ENCODE measurements at regions not wholly inside any gene's neighbourhood (a gene's known extent, or its start where the extent isn't known, plus 50 kb on each side); places are given as distances from the start of the nearest gene placed in this dataset.
"Not testable (repeated sequence)": the region's sequence is repeated elsewhere in the genome, so short reads cannot be mapped to it uniquely, and the experiment has no call there.

- DNase-seq (ENCODE audit: low read depth): peak; percentile 52
- no peak for TF ChIP-seq CTCF (conservative IDR thresholded peaks at IDR 0.05; ENCODE audit: low read depth, low read length)
- H3K4me3 ChIP-seq (ENCODE audit: low read depth, low read length): no peak overlapping the region
Measured at GRCh38 chr4:66565801-66566200, 895.5 kb upstream of the EPHA5 start.

GRCh38 chr4:66564901-66565651 lies 894.8 kb upstream of the EPHA5 start:
- TF ChIP-seq CTCF (conservative IDR thresholded peaks at IDR 0.05; ENCODE audit: low read depth, low read length): no peak
- peak overlapping the region; percentile 28 for H3K4me3 ChIP-seq (ENCODE audit: low read depth, low read length)
- peak; percentile 82 for DNase-seq (ENCODE audit: low read depth)

- no peak for TF ChIP-seq CTCF (conservative IDR thresholded peaks at IDR 0.05; ENCODE audit: low read depth, low read length)
- DNase-seq (ENCODE audit: low read depth): peak; percentile 63
- H3K4me3 ChIP-seq (ENCODE audit: low read depth, low read length): no peak overlapping the region
Measured at GRCh38 chr4:66562276-66562806, 892.1 kb upstream of the EPHA5 start.

- DNase-seq (ENCODE audit: low read depth); H3K4me3 ChIP-seq (ENCODE audit: low read depth, low read length): not testable (repeated sequence)
Measured at GRCh38 chr4:66561465-66562053, 891.3 kb upstream of the EPHA5 start.

GRCh38 chr4:66558651-66559050 lies 888.4 kb upstream of the EPHA5 start:
- no peak for TF ChIP-seq CTCF (conservative IDR thresholded peaks at IDR 0.05; ENCODE audit: low read depth, low read length)
- peak; percentile 23 for DNase-seq (ENCODE audit: low read depth)
- H3K4me3 ChIP-seq (ENCODE audit: low read depth, low read length): no peak overlapping the region

- peak; percentile 16 for DNase-seq (ENCODE audit: low read depth)
- H3K4me3 ChIP-seq (ENCODE audit: low read depth, low read length): no peak overlapping the region
- TF ChIP-seq CTCF (conservative IDR thresholded peaks at IDR 0.05; ENCODE audit: low read depth, low read length): no peak
Measured at GRCh38 chr4:66556651-66557278, 886.5 kb upstream of the EPHA5 start.

- no peak overlapping the region for H3K4me3 ChIP-seq (ENCODE audit: low read depth, low read length)
- DNase-seq (ENCODE audit: low read depth): peak; percentile 82
- no peak for TF ChIP-seq CTCF (conservative IDR thresholded peaks at IDR 0.05; ENCODE audit: low read depth, low read length)
Measured at GRCh38 chr4:66555301-66555700, 885.0 kb upstream of the EPHA5 start.

Data from choroid plexus epithelial cell (primary cell).